Tibial artery (tissue), 4 donors: ENCODE measurements at regions not wholly inside any gene's neighbourhood (a gene's known extent, or its start where the extent isn't known, plus 50 kb on each side); places are given as distances from the start of the nearest gene placed in this dataset.
"Not testable (repeated sequence)": the region's sequence is repeated elsewhere in the genome, so short reads cannot be mapped to it uniquely, and the experiment has no call there.

Source experiments
- DNase-seq, 2 donors: peaks; one replicate each; pipeline ENCODE4 v3.0.0-alpha.2; 2019
- H3K27ac ChIP-seq, 2 donors: fragments of 200-600 bp; sonication (generic) in 1 of 2; 1 replicate in 1 of 2; 2 replicates in 1 of 2; pipeline ENCODE4 v1.5.1; 2018 to 2019; ENCODE audit warnings: mild to moderate bottlenecking in 1 of 2
- H3K27me3 ChIP-seq, 2 donors: fragments of 200-600 bp; sonication (generic) in 1 of 2; one replicate each; pipeline versions ENCODE4 v1.5.1 to v1.6.0; 2016 to 2019
- H3K36me3 ChIP-seq, 3 donors: fragments of 200-600 bp; sonication (generic) in 2 of 3; one replicate each; pipeline ENCODE4 v1.5.1; 2016 to 2019; ENCODE audit warnings: mild to moderate bottlenecking in 2 of 3
- H3K4me1 ChIP-seq, 4 donors: fragments of 200-600 bp; sonication (generic) in 2 of 4; 1 replicate in 3 of 4; 2 replicates in 1 of 4; pipeline ENCODE4 v1.5.1; 2016 to 2019
- H3K4me3 ChIP-seq, 2 donors: fragments of 200-600 bp; sonication (generic) in 1 of 2; 1 replicate in 1 of 2; 2 replicates in 1 of 2; pipeline ENCODE4 v1.5.1; 2018 to 2019; ENCODE audit warnings: mild to moderate bottlenecking in 2 of 2
- H3K9me3 ChIP-seq, 3 donors: fragments of 200-600 bp; sonication (generic) in 1 of 3; one replicate each; pipeline ENCODE4 v1.5.1; 2016 to 2019
- CTCF ChIP-seq, 2 experiments: fragments of 200-600 bp in 1 of 2; fragments of 450-650 bp in 1 of 2; IDR thresholded peaks; one replicate each; pipeline ENCODE4 v1.5.1; 2017 to 2019; ENCODE audit warnings: antibody characterized with exemption in 2 of 2, mild to moderate bottlenecking in 1 of 2, moderate library complexity in 1 of 2
- intact Hi-C: fragments of 100-400 bp; cut with DNase I; formaldehyde crosslinking; loops from one replicate; pipeline ENCODE4 v1.15.0; 2023; ENCODE audit warnings: low total_unique reads

GRCh38 chr5:90221951-90222350 is 187.6 kb downstream of the CETN3 start:
- no peak for TF ChIP-seq CTCF (IDR thresholded peaks at IDR 0.05)
- no peaks in the 10 kb centered on the region for H3K9me3 ChIP-seq
- H3K4me1 ChIP-seq = peaks cover 0 to 17% (median 4%) of the 10 kb centered on the region in 4 donors
- H3K27ac ChIP-seq = no peak overlapping the region
- H3K36me3 ChIP-seq = no peaks in the 10 kb centered on the region
- intact Hi-C loops = no loop called here
- no peak overlapping the region for H3K4me3 ChIP-seq
- no peaks in the 10 kb centered on the region for H3K27me3 ChIP-seq
- DNase-seq = no peak

- TF ChIP-seq CTCF (IDR thresholded peaks at IDR 0.05) = no peak
- Histone ChIP-seq H3K4me1 (peaks cover 0 to 6% (median 0%) of the 10 kb centered on the region in 4 donors), H3K36me3 (no peaks in the 10 kb centered on the region), H3K27me3 (no peaks in the 10 kb centered on the region), H3K4me3 (no peak overlapping the region), H3K27ac (no peak overlapping the region), H3K9me3 (no peaks in the 10 kb centered on the region)
- intact Hi-C loops = no loop called here
- DNase-seq = no peak
These were observed 189.0 kb downstream of the CETN3 start for GRCh38 chr5:90220554-90220953.

GRCh38 chr5:90214991-90215390 is 194.6 kb downstream of the CETN3 start:
- intact Hi-C loops = no loop called here
- no peak for TF ChIP-seq CTCF (IDR thresholded peaks at IDR 0.05)

GRCh38 chr5:90208323-90208722 is 201.2 kb downstream of the CETN3 start:
- H3K27ac ChIP-seq, H3K4me1 ChIP-seq, H3K36me3 ChIP-seq, H3K4me3 ChIP-seq, DNase-seq, H3K27me3 ChIP-seq: not testable (repeated sequence)
- intact Hi-C loops = loop anchor here (10.0 kb wide), 1 partner anchor 1946 kb away; no protein-coding TSS in a partner anchor
- H3K9me3 ChIP-seq = peaks cover 0 to 12% (median 0%) of the 10 kb centered on the region in 3 donors

More at GRCh38 chr5:90214991-90215390, 194.6 kb downstream of the CETN3 start:
- Histone ChIP-seq H3K4me1 (no peaks in the 10 kb centered on the region), H3K36me3 (no peaks in the 10 kb centered on the region), H3K9me3 (no peaks in the 10 kb centered on the region), H3K27ac (no peak overlapping the region), H3K27me3 (no peaks in the 10 kb centered on the region), H3K4me3 (no peak overlapping the region)
- DNase-seq = no peak

GRCh38 chr5:90201923-90202322 is 207.6 kb downstream of the CETN3 start:
- Histone ChIP-seq H3K4me1 (no peaks in the 10 kb centered on the region), H3K27me3 (no peaks in the 10 kb centered on the region), H3K27ac (no peak overlapping the region), H3K4me3 (no peak overlapping the region), H3K9me3 (peaks cover 0 to 12% (median 0%) of the 10 kb centered on the region in 3 donors), H3K36me3 (no peaks in the 10 kb centered on the region)
- intact Hi-C loops = loop anchor here (10.0 kb wide), 1 partner anchor 1953 kb away; no protein-coding TSS in a partner anchor
- no peak for TF ChIP-seq CTCF (IDR thresholded peaks at IDR 0.05)
- DNase-seq = no peak

GRCh38 chr5:90193185-90193822 is 216.3 kb downstream of the CETN3 start:
- Histone ChIP-seq H3K27ac (no peak overlapping the region), H3K9me3 (no peaks in the 10 kb centered on the region), H3K27me3 (no peaks in the 10 kb centered on the region), H3K4me1 (peaks cover 0 to 11% (median 0%) of the 10 kb centered on the region in 4 donors), H3K4me3 (no peak overlapping the region), H3K36me3 (no peaks in the 10 kb centered on the region)
- no peak for TF ChIP-seq CTCF (IDR thresholded peaks at IDR 0.05)
- intact Hi-C loops = no loop called here
- DNase-seq = no peak
